Left lung (tissue), 4 donors: ENCODE measurements at regions not wholly inside any gene's neighbourhood (a gene's known extent, or its start where the extent isn't known, plus 50 kb on each side); places are given as distances from the start of the nearest gene placed in this dataset.

Experiments used
- ATAC-seq: fragments of 200-7000 bp; cut with Tn5 transposase; one replicate; pipeline ENCODE4 v1.9.1; 2020; ENCODE audit warnings: moderate library complexity
- DNase-seq, 4 donors: peaks; one replicate each; pipeline ENCODE4 v3.0.0-alpha.2; 2013 to 2020
- H3K27ac ChIP-seq, 2 donors: fragments of 200-600 bp; sonication (generic) in 1 of 2; one replicate each; pipeline versions ENCODE4 v1.5.0 to v1.8.0; 2020 to 2021
- H3K27me3 ChIP-seq, 2 donors: fragments of 200-600 bp; sonication (generic) in 1 of 2; one replicate each; pipeline versions ENCODE4 v1.5.0 to v1.8.0; 2020 to 2021
- H3K36me3 ChIP-seq, 2 donors: fragments of 200-600 bp; sonication (generic) in 1 of 2; one replicate each; pipeline versions ENCODE4 v1.5.0 to v1.8.0; 2020 to 2021
- H3K4me1 ChIP-seq, 2 donors: fragments of 200-600 bp; one replicate each; pipeline ENCODE4 v1.8.0; 2021
- H3K4me3 ChIP-seq, 2 donors: fragments of 200-600 bp; sonication (generic) in 1 of 2; one replicate each; pipeline versions ENCODE4 v1.5.0 to v1.8.0; 2020 to 2021; ENCODE audit warnings: mild to moderate bottlenecking in 1 of 2
- H3K9me3 ChIP-seq, 2 donors: fragments of 200-600 bp; sonication (generic) in 1 of 2; one replicate each; pipeline versions ENCODE4 v1.5.0 to v1.8.0; 2020 to 2021
- CTCF ChIP-seq, 2 donors: fragments of 200-600 bp; sonication (generic) in 1 of 2; IDR thresholded peaks; one replicate each; pipeline versions ENCODE4 v1.5.0 to v1.8.0; 2021; ENCODE audit warnings: antibody characterized with exemption in 2 of 2
- intact Hi-C, 2 donors: fragments of 100-400 bp; cut with DNase I; formaldehyde crosslinking; loops; one replicate each; pipeline versions ENCODE4 v1.11.2 to v1.14.2; 2022
- donor health status: DM: no; HTN: yes; CAD: no.
- donor health status: DM: no; HTN: no; CAD: no.

GRCh38 chr15:47388299-47388698, 329.0 kb upstream of the SEMA6D start:
- ATAC-seq, result no peak
- H3K9me3 ChIP-seq, result no peaks in the 10 kb centered on the region
- H3K4me1 ChIP-seq, result peaks cover 0 to 4% of the 10 kb centered on the region in 2 donors
- no peaks in the 10 kb centered on the region for H3K27me3 ChIP-seq
- H3K27ac ChIP-seq, result no peak overlapping the region
- no peak overlapping the region for H3K4me3 ChIP-seq
- no peaks in the 10 kb centered on the region for H3K36me3 ChIP-seq
- no peak for TF ChIP-seq CTCF (IDR thresholded peaks at IDR 0.05)
- intact Hi-C loops, result no loop called here
- DNase-seq, result no peak

GRCh38 chr15:47390208-47390765, 327.0 kb upstream of the SEMA6D start:
- no peaks in the 10 kb centered on the region for H3K4me1 ChIP-seq
- no peak for TF ChIP-seq CTCF (IDR thresholded peaks at IDR 0.05)

GRCh38 chr15:47394286-47394809, 323.0 kb upstream of the SEMA6D start:
- Histone ChIP-seq H3K4me1 (no peaks in the 10 kb centered on the region), H3K27ac (no peak overlapping the region), H3K36me3 (no peaks in the 10 kb centered on the region), H3K27me3 (no peaks in the 10 kb centered on the region), H3K4me3 (no peak overlapping the region), H3K9me3 (no peaks in the 10 kb centered on the region)
- no peak for ATAC-seq
- no peak for TF ChIP-seq CTCF (IDR thresholded peaks at IDR 0.05)
- intact Hi-C loops, result no loop called here
- no peak for DNase-seq

More at GRCh38 chr15:47390208-47390765, 327.0 kb upstream of the SEMA6D start:
- H3K27ac ChIP-seq, result no peak overlapping the region
- no peaks in the 10 kb centered on the region for H3K9me3 ChIP-seq
- intact Hi-C loops, result no loop called here
- DNase-seq (no peak), ATAC-seq (no peak)
- H3K27me3 ChIP-seq, result no peaks in the 10 kb centered on the region
- no peaks in the 10 kb centered on the region for H3K36me3 ChIP-seq
- H3K4me3 ChIP-seq, result no peak overlapping the region

GRCh38 chr15:47395076-47395475, 322.2 kb upstream of the SEMA6D start:
- ATAC-seq, result no peak
- no peaks in the 10 kb centered on the region for H3K27me3 ChIP-seq
- TF ChIP-seq CTCF (IDR thresholded peaks at IDR 0.05), result no peak

GRCh38 chr15:47397655-47398054, 319.6 kb upstream of the SEMA6D start:
- no peak overlapping the region for H3K27ac ChIP-seq
- no peak for ATAC-seq

More at GRCh38 chr15:47395076-47395475, 322.2 kb upstream of the SEMA6D start:
- H3K27ac ChIP-seq, result no peak overlapping the region
- DNase-seq, result no peak
- H3K4me1 ChIP-seq, result no peaks in the 10 kb centered on the region
- intact Hi-C loops, result no loop called here
- H3K36me3 ChIP-seq, result no peaks in the 10 kb centered on the region
- no peaks in the 10 kb centered on the region for H3K9me3 ChIP-seq
- H3K4me3 ChIP-seq, result no peak overlapping the region

More at GRCh38 chr15:47397655-47398054, 319.6 kb upstream of the SEMA6D start:
- Histone ChIP-seq H3K4me1 (no peaks in the 10 kb centered on the region), H3K36me3 (no peaks in the 10 kb centered on the region), H3K4me3 (no peak overlapping the region), H3K27me3 (no peaks in the 10 kb centered on the region), H3K9me3 (no peaks in the 10 kb centered on the region)
- DNase-seq, result peak in 1 of 4 donors; percentile 67
- intact Hi-C loops, result no loop called here
- TF ChIP-seq CTCF (IDR thresholded peaks at IDR 0.05), result no peak
